Gastroesophageal sphincter (tissue), 3 donors: ENCODE measurements at regions not wholly inside any gene's neighbourhood (a gene's known extent, or its start where the extent isn't known, plus 50 kb on each side); places are given as distances from the start of the nearest gene placed in this dataset.

Source experiments
- CTCF ChIP-seq, 4 experiments: fragments of 200-600 bp in 2 of 4; fragments of 450-650 bp in 2 of 4; sonication (generic) in 1 of 4; IDR thresholded peaks; one replicate each; pipeline ENCODE4 v1.5.1; 2017 to 2019; ENCODE audit warnings: antibody characterized with exemption in 4 of 4, mild to moderate bottlenecking in 2 of 4, moderate library complexity in 2 of 4
- EP300 ChIP-seq: sonication (generic); formaldehyde crosslinking; IDR thresholded peaks from one replicate; pipeline ENCODE4 v1.6.1; 2017; ENCODE audit warnings: antibody characterized with exemption, mild to moderate bottlenecking
- POLR2A ChIP-seq, 2 donors: fragments of 450-650 bp; IDR thresholded peaks; one replicate each; pipeline ENCODE4 v1.6.1; 2017; ENCODE audit warnings: antibody characterized with exemption in 2 of 2, mild to moderate bottlenecking in 2 of 2, moderate library complexity in 1 of 2
- POLR2AphosphoS5 ChIP-seq: sonication (generic); formaldehyde crosslinking; IDR thresholded peaks from one replicate; pipeline ENCODE4 v1.6.1; 2017; ENCODE audit warnings: antibody characterized with exemption

- TF ChIP-seq POLR2A (IDR thresholded peaks at IDR 0.05) (no peak), CTCF (IDR thresholded peaks at IDR 0.05) (no peak), POLR2AphosphoS5 (no peak), EP300 (no peak)
Measured at GRCh38 chr18:70762812-70763211, 474.0 kb downstream of the SOCS6 start.
